HL-60 (cell line): ENCODE measurements at regions not wholly inside any gene's neighbourhood (a gene's known extent, or its start where the extent isn't known, plus 50 kb on each side); places are given as distances from the start of the nearest gene placed in this dataset.

ENCODE experiments used
- POLR2AphosphoS5 ChIP-seq: IDR thresholded peaks from 2 replicates; pipeline ENCODE4 v1.6.1; 2012; ENCODE audit warnings: low read depth
- TF ChIP-seq, protein P1 (sequence below): IDR thresholded peaks from one replicate; pipeline ENCODE4 v1.5.1; 2011; ENCODE audit warnings: low read length, control low read depth, inconsistent platforms; ENCODE audit not compliant: insufficient read depth

DNA sequence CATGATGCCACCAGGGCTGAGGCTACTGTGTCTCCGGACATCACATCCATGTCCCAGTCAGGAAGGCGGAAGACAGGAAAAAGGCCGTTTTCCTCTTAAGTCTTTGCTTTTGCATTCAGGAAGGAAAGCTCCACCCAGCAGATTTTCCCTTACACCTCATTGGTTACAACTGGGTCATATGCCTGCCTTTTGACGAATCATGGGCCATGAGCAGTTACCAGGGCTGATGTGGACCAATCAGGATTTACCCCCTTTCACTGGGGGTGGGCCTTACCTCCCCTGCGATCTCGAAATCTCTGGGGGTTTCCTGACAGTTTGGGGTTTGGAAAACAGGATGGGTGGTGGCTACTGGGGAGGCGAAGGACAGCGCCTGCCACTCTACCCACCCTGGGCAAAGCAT is 52.5 kb upstream of the GRPEL1 start:
- TF ChIP-seq POLR2AphosphoS5, result no peak
- TF ChIP-seq, protein P1, sequence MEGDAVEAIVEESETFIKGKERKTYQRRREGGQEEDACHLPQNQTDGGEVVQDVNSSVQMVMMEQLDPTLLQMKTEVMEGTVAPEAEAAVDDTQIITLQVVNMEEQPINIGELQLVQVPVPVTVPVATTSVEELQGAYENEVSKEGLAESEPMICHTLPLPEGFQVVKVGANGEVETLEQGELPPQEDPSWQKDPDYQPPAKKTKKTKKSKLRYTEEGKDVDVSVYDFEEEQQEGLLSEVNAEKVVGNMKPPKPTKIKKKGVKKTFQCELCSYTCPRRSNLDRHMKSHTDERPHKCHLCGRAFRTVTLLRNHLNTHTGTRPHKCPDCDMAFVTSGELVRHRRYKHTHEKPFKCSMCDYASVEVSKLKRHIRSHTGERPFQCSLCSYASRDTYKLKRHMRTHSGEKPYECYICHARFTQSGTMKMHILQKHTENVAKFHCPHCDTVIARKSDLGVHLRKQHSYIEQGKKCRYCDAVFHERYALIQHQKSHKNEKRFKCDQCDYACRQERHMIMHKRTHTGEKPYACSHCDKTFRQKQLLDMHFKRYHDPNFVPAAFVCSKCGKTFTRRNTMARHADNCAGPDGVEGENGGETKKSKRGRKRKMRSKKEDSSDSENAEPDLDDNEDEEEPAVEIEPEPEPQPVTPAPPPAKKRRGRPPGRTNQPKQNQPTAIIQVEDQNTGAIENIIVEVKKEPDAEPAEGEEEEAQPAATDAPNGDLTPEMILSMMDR, result no peak
